ENCODE measurements at regions not wholly inside any gene's neighbourhood (a gene's known extent, or its start where the extent isn't known, plus 50 kb on each side); places are given as distances from the start of the nearest gene placed in this dataset.
"Not testable (repeated sequence)": the region's sequence is repeated elsewhere in the genome, so short reads cannot be mapped to it uniquely, and the experiment has no call there.

- no peak for DNase-seq
- intact Hi-C loops (cut with DNase I), result no loop called here
Observed at GRCh38 chr15:96610757-96611156, 280.3 kb downstream of the NR2F2 start.

DNA sequence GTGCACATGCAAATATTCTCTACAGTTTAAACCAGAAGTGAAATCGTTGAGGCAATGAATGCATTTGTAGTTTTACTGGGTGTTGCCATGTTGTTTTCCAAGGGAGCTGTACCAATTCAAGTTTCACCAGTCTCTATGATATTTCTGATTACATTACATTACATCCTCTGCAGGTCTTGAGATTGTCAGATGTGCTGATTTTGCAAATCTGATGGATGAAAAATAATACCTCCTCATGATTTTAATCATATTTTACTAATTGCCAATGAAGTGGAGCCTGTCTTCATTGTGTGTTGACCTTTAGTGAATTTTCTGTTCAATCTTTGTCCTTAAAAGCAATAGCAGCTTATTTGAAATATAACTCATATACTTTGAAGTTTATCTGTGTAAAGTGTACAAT, 282.4 kb downstream of the NR2F2 start:
- no peak for DNase-seq
- intact Hi-C loops (cut with DNase I), result no loop called here

- intact Hi-C loops (cut with DNase I), result no loop called here
- no peak for DNase-seq
Observed at GRCh38 chr15:96619174-96619573, 288.7 kb downstream of the NR2F2 start.

DNA sequence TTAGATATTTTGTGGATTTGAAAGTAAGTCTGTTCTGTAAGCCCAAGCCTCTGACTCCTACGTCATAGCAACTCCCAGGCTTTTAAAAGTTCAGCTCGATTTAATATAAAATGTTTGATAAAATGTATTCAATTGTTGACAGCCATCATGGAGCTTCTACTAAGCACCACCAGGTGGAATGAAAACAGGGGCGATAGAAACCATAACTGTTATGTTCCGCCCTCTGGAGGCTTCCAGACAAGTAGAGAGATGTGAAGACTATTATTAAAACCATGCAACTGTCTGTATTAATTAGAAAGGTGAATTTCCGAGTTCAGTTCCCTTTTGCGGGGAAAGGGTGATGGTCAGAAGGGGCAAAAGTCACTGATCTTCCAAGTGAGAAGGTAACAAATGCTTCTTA, 292.2 kb downstream of the NR2F2 start:
- no peak for DNase-seq
- intact Hi-C loops (cut with DNase I), result no loop called here

GRCh38 chr15:96625256-96625655, 294.8 kb downstream of the NR2F2 start:
- no peak for DNase-seq
- intact Hi-C loops (cut with DNase I), result no loop called here

DNA sequence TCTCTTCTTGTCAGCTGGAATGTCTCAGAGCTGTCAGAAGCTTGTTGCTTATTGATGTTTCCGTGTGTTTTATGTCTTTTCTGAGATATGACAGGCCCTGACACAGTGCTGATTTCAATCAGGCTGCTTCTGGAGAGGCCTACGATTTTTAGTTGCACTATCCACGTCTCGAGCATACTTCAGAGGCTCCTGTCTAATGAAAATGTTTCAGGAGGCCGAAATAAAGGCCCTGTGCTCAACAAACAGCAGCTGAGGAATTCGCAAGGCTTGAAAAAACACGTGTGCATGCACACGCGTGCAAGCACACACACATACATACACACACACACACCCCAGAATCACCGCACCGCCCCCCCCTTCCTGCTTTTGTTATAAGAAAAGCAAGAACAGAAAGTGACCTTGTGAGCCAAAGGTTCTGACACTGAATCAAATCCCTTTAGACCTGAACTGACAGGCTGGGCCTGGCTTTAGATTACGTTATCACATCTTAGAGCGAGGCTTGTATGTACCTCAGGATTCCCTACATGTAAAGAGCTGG, 296.6 kb downstream of the NR2F2 start:
- intact Hi-C loops (cut with DNase I), result no loop called here
- DNase-seq, result no peak

DNA sequence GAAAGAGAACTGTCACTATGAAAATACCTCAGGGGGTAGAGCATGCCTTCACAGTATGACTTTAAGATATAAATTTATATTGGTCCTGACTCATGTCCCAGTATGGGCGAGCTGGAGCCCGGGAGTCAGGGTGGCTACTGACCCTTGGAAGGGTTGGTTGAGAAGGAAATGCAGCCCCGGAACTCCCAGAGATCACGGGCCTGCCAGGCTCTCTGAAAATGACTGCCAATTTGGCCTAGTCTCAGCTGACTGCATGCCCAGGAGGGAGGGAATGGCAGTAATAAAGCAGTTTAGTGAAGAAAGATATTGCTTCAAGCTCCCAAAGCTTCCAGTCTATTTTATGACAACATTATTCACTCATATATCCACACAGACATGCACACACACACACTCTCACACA, 299.0 kb downstream of the NR2F2 start:
- DNase-seq, result peak in 24 of 42 donors; percentile 3 to 41 (median 15)
- intact Hi-C loops (cut with DNase I), result no loop called here

DNA sequence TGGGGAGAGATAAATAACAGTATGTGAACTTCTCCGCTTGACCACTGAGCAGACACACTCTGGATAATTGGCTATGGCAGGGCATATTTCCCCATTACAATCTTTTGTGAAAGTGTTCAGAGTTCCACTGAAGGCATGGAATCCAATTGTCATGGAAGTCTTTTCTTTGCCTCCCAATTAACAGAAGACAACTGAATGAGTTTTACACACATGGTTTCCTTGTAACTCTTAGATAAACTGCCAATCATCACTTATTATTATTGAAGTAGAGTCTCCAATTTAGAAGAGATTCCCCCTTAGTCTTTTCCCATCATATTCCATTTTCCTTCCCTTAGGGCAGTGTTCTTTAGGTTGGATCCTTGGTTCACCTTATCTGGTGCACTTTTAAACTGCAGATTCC, 308.3 kb downstream of the NR2F2 start:
- intact Hi-C loops (cut with DNase I), result no loop called here
- no peak for DNase-seq

- intact Hi-C loops (cut with DNase I), result no loop called here
- no peak for DNase-seq
Observed at GRCh38 chr15:96645796-96646195, 315.3 kb downstream of the NR2F2 start.

- intact Hi-C loops (cut with DNase I), result no loop called here
- DNase-seq, result no peak
Observed at GRCh38 chr15:96648866-96649265, 318.4 kb downstream of the NR2F2 start.

GRCh38 chr15:96657096-96657495, 326.6 kb downstream of the NR2F2 start:
- intact Hi-C loops (cut with DNase I), result no loop called here
- DNase-seq, result no peak

DNA sequence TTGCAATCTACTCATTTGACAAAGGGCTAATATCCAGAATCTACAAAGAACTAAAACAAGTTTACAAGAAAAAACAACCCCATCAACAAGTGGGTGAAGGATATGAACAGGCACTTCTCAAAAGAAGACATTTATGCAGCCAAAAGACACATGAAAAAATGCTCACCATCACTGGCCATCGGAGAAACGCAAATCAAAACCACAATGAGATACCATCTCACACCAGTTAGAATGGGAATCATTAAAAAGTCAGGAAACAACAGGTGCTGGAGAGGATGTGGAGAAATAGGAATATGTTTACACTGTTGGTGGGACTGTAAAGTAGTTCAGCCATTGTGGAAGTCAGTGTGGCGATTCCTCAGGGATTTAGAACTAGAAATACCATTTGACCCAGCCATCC, 336.5 kb downstream of the NR2F2 start:
- intact Hi-C loops (cut with DNase I); DNase-seq: not testable (repeated sequence)

DNA sequence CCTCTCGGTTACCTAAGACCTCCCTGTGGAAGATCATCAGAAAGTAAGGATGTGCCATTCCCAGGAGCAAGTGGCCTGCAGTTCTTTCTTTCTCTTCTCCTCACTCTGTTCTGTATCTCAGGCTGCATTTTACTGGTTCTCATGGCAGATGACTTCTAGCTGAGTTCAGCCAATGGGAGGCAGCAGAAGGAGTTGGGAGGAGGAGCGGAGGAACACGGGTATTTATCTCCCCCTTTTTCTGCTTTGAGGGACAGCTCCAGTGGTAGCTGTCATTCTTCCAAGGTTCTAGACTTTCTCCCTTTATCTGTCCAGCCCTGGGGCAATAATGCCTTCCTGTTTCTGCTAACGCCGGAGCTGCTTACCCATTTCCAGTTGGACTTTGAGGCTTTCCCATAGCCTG, 339.9 kb downstream of the NR2F2 start:
- intact Hi-C loops (cut with DNase I), result no loop called here
- no peak for DNase-seq

- intact Hi-C loops (cut with DNase I), result no loop called here
- no peak for DNase-seq
Observed at GRCh38 chr15:96672629-96673028, 342.1 kb downstream of the NR2F2 start.

- intact Hi-C loops (cut with DNase I), result no loop called here
- DNase-seq, result no peak
Observed at GRCh38 chr15:96678386-96678785, 347.9 kb downstream of the NR2F2 start.

GRCh38 chr15:96687388-96688107, 357.0 kb downstream of the NR2F2 start:
- no peak for DNase-seq
- intact Hi-C loops (cut with DNase I), result no loop called here

- intact Hi-C loops (cut with DNase I), result no loop called here
- no peak for DNase-seq
Observed at GRCh38 chr15:96690733-96691132, 360.2 kb downstream of the NR2F2 start.

DNA sequence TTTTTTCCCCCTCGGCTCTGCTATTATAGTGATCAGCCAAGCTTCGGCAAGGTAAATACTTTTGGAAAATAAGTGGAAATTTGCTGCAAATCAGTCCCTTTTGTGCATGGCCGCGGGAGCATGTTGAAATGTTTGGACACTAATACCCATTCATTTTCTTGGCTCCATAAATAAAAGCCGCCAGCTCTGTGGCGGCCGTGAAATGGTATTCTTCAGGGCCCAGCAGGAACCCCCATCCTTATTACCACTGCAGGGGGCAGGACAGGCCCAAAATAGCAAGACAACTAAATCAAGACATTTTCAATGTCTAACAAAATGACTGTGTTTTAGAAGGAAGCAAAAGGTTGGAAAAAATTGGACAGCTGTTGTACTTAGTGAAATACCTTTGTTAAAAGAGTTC, 362.3 kb downstream of the NR2F2 start:
- intact Hi-C loops (cut with DNase I), result no loop called here
- DNase-seq, result no peak

GRCh38 chr15:96693515-96693914, 363.0 kb downstream of the NR2F2 start:
- DNase-seq, result no peak
- intact Hi-C loops (cut with DNase I), result no loop called here

DNA sequence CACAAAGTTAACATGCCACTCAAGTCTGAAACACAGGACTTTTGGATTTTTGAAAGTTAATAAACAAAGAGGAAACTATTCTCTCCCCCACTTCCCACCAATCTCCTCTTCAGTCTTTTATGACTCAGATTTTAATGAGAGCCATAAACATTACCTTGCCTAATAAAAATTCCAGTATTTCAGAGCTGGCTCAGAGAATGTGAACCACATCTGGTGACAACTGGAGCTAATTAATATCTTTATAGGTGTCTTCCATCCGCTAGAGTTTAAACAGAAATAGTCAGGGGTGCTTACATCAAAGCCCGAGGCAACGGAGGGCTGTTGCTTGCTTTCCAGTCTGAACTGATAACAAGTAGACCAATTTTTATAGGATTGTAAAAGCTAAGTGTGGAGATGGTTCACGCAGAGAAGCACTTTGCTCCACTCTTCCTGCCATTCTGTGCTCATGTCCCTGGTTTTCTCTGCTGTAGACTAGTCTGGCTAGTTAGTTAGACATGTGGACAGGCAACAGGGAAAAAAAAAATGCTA, 363.6 kb downstream of the NR2F2 start:
- intact Hi-C loops (cut with DNase I), result no loop called here
- no peak for DNase-seq

DNA sequence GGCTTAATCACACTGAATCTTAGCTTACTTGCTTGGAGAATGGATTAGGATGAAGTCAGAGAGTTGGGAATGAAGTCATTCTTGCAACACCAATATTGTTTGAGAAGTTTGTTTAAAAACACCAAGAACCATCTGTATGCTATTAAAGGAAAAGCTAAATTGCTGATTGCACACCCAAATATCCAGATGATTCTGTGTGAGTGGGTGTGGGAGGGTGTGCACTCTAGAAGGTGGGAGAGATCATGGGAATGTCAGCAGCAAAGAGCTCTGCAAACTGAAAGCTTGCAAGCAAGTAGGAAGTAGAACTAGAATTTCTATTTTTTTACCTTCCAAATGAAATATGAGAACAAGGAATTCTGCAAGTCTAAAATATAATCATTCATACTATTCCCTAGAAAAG, 364.9 kb downstream of the NR2F2 start:
- intact Hi-C loops (cut with DNase I), result no loop called here
- peak in 29 of 42 donors; percentile 7 to 71 (median 32) for DNase-seq

Measured in head of caudate nucleus (tissue), 42 donors.